GM23338 (cell line): ENCODE measurements at regions not wholly inside any gene's neighbourhood (a gene's known extent, or its start where the extent isn't known, plus 50 kb on each side); places are given as distances from the start of the nearest gene placed in this dataset.

Experiments
- ATAC-seq: fragments of 200-7000 bp; cut with Tn5 transposase; 3 replicates; pipeline ENCODE4 v1.9.1; 2020
- DNase-seq: peaks from one replicate; pipeline ENCODE4 v3.0.0-alpha.2; 2015; ENCODE audit warnings: low spot score
- H2AFZ ChIP-seq: fragments of 200-600 bp; sonication (generic); 2 replicates; pipeline ENCODE4 v1.8.0; 2016; ENCODE audit warnings: antibody characterized with exemption, mild to moderate bottlenecking, moderate library complexity
- H3F3A ChIP-seq: fragments of 200-600 bp; sonication (generic); replicated peaks from 2 replicates; pipeline ENCODE4 v1.8.0; 2017; ENCODE audit warnings: antibody characterized with exemption, mixed run types, low read depth
- H3K27ac ChIP-seq: fragments of 200-600 bp; sonication (generic); 2 replicates; pipeline ENCODE4 v1.6.1; 2016; ENCODE audit warnings: low read depth
- H3K27me3 ChIP-seq: fragments of 200-600 bp; sonication (generic); 2 replicates; pipeline ENCODE4 v1.8.0; 2016; ENCODE audit warnings: mild to moderate bottlenecking, mixed run types, moderate library complexity; ENCODE audit not compliant: insufficient read depth
- H3K36me3 ChIP-seq: fragments of 200-600 bp; sonication (generic); 2 replicates; pipeline ENCODE4 v1.8.0; 2016; ENCODE audit warnings: mild to moderate bottlenecking; ENCODE audit not compliant: insufficient read depth
- H3K4me1 ChIP-seq: fragments of 200-600 bp; sonication (generic); 2 replicates; pipeline ENCODE4 v1.8.0; 2016; ENCODE audit warnings: mild to moderate bottlenecking, moderate library complexity; ENCODE audit not compliant: insufficient read depth
- H3K4me2 ChIP-seq: fragments of 200-600 bp; sonication (generic); 2 replicates; pipeline ENCODE4 v1.7.1; 2017; ENCODE audit warnings: mixed run types
- H3K4me3 ChIP-seq: fragments of 200-600 bp; sonication (generic); 2 replicates; pipeline ENCODE4 v1.6.1; 2016; ENCODE audit warnings: mixed run types
- H3K79me2 ChIP-seq: fragments of 200-600 bp; sonication (generic); replicated peaks from 2 replicates; pipeline ENCODE4 v1.8.0; 2017; ENCODE audit warnings: mild to moderate bottlenecking; ENCODE audit not compliant: insufficient read depth
- H3K9me2 ChIP-seq: fragments of 200-600 bp; sonication (generic); 2 replicates; pipeline ENCODE4 v1.8.0; 2017; ENCODE audit not compliant: insufficient read depth
- H4K20me1 ChIP-seq: fragments of 200-600 bp; sonication (generic); replicated peaks from 2 replicates; pipeline ENCODE4 v1.8.0; 2017; ENCODE audit warnings: mild to moderate bottlenecking; ENCODE audit not compliant: insufficient read depth
- H3K27ac Mint-ChIP-seq: 2 replicates; pipeline ENCODE4 v1.8.0; 2020; ENCODE audit warnings: inconsistent platforms, mild to moderate bottlenecking, moderate library complexity, mixed read lengths
- H3K27me3 Mint-ChIP-seq: 3 replicates; pipeline ENCODE4 v1.8.0; 2022; ENCODE audit warnings: low read depth, mild to moderate bottlenecking, moderate library complexity, mixed read lengths, inconsistent platforms; ENCODE audit not compliant: insufficient read depth, poor library complexity
- H3K36me3 Mint-ChIP-seq: 3 replicates; pipeline ENCODE4 v1.8.0; 2021; ENCODE audit warnings: low read depth, mild to moderate bottlenecking, inconsistent platforms, moderate library complexity, mixed read lengths
- H3K4me1 Mint-ChIP-seq: 3 replicates; pipeline ENCODE4 v1.8.0; 2020; ENCODE audit warnings: mild to moderate bottlenecking, inconsistent platforms, mixed read lengths
- H3K4me3 Mint-ChIP-seq: 3 replicates; pipeline ENCODE4 v1.8.0; 2021; ENCODE audit warnings: moderate library complexity, mild to moderate bottlenecking, inconsistent platforms, mixed read lengths
- H3K9me3 Mint-ChIP-seq: 3 replicates; pipeline ENCODE4 v1.8.0; 2020; ENCODE audit warnings: moderate library complexity, mild to moderate bottlenecking, inconsistent platforms, mixed read lengths
- EZH2phosphoT487 ChIP-seq: fragments of 200-600 bp; sonication (generic); IDR thresholded peaks from one replicate; pipeline ENCODE4 v1.8.1; 2018; ENCODE audit warnings: antibody characterized with exemption; ENCODE audit not compliant: unreplicated experiment
- JUNB ChIP-seq: IDR thresholded peaks from one replicate; pipeline ENCODE4 v1.6.1; 2016; ENCODE audit warnings: antibody characterized with exemption; ENCODE audit not compliant: unreplicated experiment
- NANOG ChIP-seq: IDR thresholded peaks from 2 replicates; pipeline ENCODE4 v1.6.1; 2016; ENCODE audit warnings: antibody characterized with exemption, borderline replicate concordance
- POLR2AphosphoS5 ChIP-seq: IDR thresholded peaks from 2 replicates; pipeline ENCODE4 v1.6.1; 2016; ENCODE audit warnings: antibody characterized with exemption, low read depth
- STAT1 ChIP-seq: IDR thresholded peaks from one replicate; pipeline ENCODE4 v1.6.1; 2016; ENCODE audit warnings: antibody characterized with exemption; ENCODE audit not compliant: unreplicated experiment
- ZNF114 ChIP-seq: fragments of 250-450 bp; sonication (Bioruptor Pico); IDR thresholded peaks from 2 replicates; pipeline ENCODE4 v1.5.0; 2020; ENCODE audit warnings: mild to moderate bottlenecking, moderate library complexity
- TF ChIP-seq, protein P1 (sequence below), 2 experiments: fragments of 200-600 bp in 1 of 2; sonication (generic) in 1 of 2; conservative IDR thresholded peaks; 2 replicates each; pipeline versions ENCODE4 v1.5.1 to v1.6.1; 2016 to 2017; ENCODE audit warnings: antibody characterized with exemption in 2 of 2, low read depth in 2 of 2, mild to moderate bottlenecking in 2 of 2, moderate library complexity in 1 of 2
- TF ChIP-seq, protein P2 (sequence below): IDR thresholded peaks from 2 replicates; pipeline ENCODE4 v1.6.1; 2016; ENCODE audit warnings: antibody characterized with exemption
- TF ChIP-seq, protein P3 (sequence below): IDR thresholded peaks from one replicate; pipeline ENCODE4 v1.6.1; 2018; ENCODE audit warnings: antibody characterized with exemption; ENCODE audit not compliant: unreplicated experiment
- TF ChIP-seq, protein P4 (sequence below): fragments of 250-450 bp; sonication (Bioruptor Pico); IDR thresholded peaks from 2 replicates; pipeline ENCODE4 v1.5.0; 2020; ENCODE audit warnings: mild to moderate bottlenecking, moderate library complexity

DNA sequence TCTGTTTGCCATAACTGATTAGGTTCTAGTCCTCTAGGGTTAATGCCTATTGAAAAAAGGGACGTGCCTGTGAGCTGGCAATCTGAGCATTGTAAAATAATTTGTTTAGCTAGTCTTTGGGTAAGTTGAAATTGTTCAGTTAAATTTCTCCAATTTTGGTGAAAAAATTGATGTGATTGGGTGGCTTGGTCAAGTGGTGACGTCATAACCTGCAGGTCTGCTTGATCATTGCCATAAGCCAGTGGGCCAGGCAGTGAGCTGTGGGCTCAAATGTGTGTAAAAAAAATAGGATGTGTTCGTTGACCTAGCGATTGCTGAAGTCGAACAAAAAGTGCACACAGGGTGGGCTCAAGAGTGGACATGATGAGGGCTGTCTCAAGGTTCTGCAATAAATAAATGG, 193.3 kb downstream of the ZC4H2 start (continued):
- TF ChIP-seq JUNB (no peak), ZNF114 (CRISPR knock-in tag) (no peak), EZH2phosphoT487 (no peak), POLR2AphosphoS5 (no peak), NANOG (no peak), STAT1 (no peak)
- TF ChIP-seq, protein P1, sequence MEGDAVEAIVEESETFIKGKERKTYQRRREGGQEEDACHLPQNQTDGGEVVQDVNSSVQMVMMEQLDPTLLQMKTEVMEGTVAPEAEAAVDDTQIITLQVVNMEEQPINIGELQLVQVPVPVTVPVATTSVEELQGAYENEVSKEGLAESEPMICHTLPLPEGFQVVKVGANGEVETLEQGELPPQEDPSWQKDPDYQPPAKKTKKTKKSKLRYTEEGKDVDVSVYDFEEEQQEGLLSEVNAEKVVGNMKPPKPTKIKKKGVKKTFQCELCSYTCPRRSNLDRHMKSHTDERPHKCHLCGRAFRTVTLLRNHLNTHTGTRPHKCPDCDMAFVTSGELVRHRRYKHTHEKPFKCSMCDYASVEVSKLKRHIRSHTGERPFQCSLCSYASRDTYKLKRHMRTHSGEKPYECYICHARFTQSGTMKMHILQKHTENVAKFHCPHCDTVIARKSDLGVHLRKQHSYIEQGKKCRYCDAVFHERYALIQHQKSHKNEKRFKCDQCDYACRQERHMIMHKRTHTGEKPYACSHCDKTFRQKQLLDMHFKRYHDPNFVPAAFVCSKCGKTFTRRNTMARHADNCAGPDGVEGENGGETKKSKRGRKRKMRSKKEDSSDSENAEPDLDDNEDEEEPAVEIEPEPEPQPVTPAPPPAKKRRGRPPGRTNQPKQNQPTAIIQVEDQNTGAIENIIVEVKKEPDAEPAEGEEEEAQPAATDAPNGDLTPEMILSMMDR (conservative IDR thresholded peaks at IDR 0.05; ENCODE audit: low read depth in 2 of 2) = no peak
- TF ChIP-seq, protein P2, sequence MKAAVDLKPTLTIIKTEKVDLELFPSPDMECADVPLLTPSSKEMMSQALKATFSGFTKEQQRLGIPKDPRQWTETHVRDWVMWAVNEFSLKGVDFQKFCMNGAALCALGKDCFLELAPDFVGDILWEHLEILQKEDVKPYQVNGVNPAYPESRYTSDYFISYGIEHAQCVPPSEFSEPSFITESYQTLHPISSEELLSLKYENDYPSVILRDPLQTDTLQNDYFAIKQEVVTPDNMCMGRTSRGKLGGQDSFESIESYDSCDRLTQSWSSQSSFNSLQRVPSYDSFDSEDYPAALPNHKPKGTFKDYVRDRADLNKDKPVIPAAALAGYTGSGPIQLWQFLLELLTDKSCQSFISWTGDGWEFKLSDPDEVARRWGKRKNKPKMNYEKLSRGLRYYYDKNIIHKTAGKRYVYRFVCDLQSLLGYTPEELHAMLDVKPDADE = no peak
- TF ChIP-seq, protein P3, sequence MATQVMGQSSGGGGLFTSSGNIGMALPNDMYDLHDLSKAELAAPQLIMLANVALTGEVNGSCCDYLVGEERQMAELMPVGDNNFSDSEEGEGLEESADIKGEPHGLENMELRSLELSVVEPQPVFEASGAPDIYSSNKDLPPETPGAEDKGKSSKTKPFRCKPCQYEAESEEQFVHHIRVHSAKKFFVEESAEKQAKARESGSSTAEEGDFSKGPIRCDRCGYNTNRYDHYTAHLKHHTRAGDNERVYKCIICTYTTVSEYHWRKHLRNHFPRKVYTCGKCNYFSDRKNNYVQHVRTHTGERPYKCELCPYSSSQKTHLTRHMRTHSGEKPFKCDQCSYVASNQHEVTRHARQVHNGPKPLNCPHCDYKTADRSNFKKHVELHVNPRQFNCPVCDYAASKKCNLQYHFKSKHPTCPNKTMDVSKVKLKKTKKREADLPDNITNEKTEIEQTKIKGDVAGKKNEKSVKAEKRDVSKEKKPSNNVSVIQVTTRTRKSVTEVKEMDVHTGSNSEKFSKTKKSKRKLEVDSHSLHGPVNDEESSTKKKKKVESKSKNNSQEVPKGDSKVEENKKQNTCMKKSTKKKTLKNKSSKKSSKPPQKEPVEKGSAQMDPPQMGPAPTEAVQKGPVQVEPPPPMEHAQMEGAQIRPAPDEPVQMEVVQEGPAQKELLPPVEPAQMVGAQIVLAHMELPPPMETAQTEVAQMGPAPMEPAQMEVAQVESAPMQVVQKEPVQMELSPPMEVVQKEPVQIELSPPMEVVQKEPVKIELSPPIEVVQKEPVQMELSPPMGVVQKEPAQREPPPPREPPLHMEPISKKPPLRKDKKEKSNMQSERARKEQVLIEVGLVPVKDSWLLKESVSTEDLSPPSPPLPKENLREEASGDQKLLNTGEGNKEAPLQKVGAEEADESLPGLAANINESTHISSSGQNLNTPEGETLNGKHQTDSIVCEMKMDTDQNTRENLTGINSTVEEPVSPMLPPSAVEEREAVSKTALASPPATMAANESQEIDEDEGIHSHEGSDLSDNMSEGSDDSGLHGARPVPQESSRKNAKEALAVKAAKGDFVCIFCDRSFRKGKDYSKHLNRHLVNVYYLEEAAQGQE = no peak

GRCh38 chrX:64758047-64758446, 218.2 kb downstream of the ZC4H2 start:
- H3K27me3 ChIP-seq = no peaks in the 10 kb centered on the region
- H3K79me2 ChIP-seq = no peaks in the 10 kb centered on the region
- no peaks in the 10 kb centered on the region; the same call in 2 of the 3 replicates for H3K9me3 Mint-ChIP-seq
- H3K4me2 ChIP-seq = no peak overlapping the region
- no peaks in the 10 kb centered on the region for H3K9me2 ChIP-seq
- no peak overlapping the region for H3K4me3 ChIP-seq
- no peak for ATAC-seq
- H3K4me1 ChIP-seq = no peaks in the 10 kb centered on the region
- no peaks in the 10 kb centered on the region for H3K36me3 Mint-ChIP-seq
- no peaks in the 10 kb centered on the region for H3K36me3 ChIP-seq
- no peak for DNase-seq
- no peak overlapping the region for H2AFZ ChIP-seq
- no peak overlapping the region for H3K27ac ChIP-seq
- H4K20me1 ChIP-seq = no peaks in the 10 kb centered on the region
- no peaks in the 10 kb centered on the region for H3K4me1 Mint-ChIP-seq
- no peaks in the 10 kb centered on the region for H3K27me3 Mint-ChIP-seq
- no peaks in the 10 kb centered on the region for H3F3A ChIP-seq
- H3K27ac Mint-ChIP-seq = no peak overlapping the region
- H3K4me3 Mint-ChIP-seq = no peak overlapping the region
- TF ChIP-seq, protein P4, sequence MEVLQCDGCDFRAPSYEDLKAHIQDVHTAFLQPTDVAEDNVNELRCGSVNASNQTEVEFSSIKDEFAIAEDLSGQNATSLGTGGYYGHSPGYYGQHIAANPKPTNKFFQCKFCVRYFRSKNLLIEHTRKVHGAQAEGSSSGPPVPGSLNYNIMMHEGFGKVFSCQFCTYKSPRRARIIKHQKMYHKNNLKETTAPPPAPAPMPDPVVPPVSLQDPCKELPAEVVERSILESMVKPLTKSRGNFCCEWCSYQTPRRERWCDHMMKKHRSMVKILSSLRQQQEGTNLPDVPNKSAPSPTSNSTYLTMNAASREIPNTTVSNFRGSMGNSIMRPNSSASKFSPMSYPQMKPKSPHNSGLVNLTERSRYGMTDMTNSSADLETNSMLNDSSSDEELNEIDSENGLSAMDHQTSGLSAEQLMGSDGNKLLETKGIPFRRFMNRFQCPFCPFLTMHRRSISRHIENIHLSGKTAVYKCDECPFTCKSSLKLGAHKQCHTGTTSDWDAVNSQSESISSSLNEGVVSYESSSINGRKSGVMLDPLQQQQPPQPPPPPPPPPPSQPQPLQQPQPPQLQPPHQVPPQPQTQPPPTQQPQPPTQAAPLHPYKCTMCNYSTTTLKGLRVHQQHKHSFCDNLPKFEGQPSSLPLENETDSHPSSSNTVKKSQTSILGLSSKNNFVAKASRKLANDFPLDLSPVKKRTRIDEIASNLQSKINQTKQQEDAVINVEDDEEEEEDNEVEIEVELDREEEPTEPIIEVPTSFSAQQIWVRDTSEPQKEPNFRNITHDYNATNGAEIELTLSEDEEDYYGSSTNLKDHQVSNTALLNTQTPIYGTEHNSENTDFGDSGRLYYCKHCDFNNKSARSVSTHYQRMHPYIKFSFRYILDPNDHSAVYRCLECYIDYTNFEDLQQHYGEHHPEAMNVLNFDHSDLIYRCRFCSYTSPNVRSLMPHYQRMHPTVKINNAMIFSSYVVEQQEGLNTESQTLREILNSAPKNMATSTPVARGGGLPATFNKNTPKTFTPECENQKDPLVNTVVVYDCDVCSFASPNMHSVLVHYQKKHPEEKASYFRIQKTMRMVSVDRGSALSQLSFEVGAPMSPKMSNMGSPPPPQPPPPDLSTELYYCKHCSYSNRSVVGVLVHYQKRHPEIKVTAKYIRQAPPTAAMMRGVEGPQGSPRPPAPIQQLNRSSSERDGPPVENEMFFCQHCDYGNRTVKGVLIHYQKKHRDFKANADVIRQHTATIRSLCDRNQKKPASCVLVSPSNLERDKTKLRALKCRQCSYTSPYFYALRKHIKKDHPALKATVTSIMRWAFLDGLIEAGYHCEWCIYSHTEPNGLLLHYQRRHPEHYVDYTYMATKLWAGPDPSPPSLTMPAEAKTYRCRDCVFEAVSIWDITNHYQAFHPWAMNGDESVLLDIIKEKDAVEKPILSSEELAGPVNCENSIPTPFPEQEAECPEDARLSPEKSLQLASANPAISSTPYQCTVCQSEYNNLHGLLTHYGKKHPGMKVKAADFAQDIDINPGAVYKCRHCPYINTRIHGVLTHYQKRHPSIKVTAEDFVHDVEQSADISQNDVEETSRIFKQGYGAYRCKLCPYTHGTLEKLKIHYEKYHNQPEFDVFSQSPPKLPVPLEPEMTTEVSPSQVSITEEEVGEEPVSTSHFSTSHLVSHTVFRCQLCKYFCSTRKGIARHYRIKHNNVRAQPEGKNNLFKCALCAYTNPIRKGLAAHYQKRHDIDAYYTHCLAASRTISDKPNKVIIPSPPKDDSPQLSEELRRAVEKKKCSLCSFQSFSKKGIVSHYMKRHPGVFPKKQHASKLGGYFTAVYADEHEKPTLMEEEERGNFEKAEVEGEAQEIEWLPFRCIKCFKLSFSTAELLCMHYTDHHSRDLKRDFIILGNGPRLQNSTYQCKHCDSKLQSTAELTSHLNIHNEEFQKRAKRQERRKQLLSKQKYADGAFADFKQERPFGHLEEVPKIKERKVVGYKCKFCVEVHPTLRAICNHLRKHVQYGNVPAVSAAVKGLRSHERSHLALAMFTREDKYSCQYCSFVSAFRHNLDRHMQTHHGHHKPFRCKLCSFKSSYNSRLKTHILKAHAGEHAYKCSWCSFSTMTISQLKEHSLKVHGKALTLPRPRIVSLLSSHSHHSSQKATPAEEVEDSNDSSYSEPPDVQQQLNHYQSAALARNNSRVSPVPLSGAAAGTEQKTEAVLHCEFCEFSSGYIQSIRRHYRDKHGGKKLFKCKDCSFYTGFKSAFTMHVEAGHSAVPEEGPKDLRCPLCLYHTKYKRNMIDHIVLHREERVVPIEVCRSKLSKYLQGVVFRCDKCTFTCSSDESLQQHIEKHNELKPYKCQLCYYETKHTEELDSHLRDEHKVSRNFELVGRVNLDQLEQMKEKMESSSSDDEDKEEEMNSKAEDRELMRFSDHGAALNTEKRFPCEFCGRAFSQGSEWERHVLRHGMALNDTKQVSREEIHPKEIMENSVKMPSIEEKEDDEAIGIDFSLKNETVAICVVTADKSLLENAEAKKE (CRISPR knock-in tag) = no peak
- TF ChIP-seq STAT1 = no peak
- TF ChIP-seq POLR2AphosphoS5 = no peak
